K562 (cell line): ENCODE measurements at regions not wholly inside any gene's neighbourhood (a gene's known extent, or its start where the extent isn't known, plus 50 kb on each side); places are given as distances from the start of the nearest gene placed in this dataset.

Experiments used
- ATAC-seq: fragments of 200-7000 bp; cut with Tn5 transposase; 3 replicates; pipeline ENCODE4 v1.9.1; 2020; ENCODE audit warnings: moderate library complexity
- BruUV-seq: library from RNA; stranded (reverse); fragments of 400-500 nt; replicated peaks from 2 replicates; lab custom pipeline; 2021; lab: Mats Ljungman, UMichigan
- CTCF ChIA-PET: fragments of 300-600 bp; formaldehyde crosslinking; extraction: SDS; loops from one replicate; lab custom pipeline; 2021; ENCODE audit warnings: low intra/inter-chr PET ratio; lab: Yijun Ruan, JAX
- POLR2A ChIA-PET: fragments of 300-600, 350-650 bp; sonication (Branson Sonifier 250); formaldehyde crosslinking; extraction: SDS; loops from one replicate; lab custom pipeline; 2021; ENCODE audit warnings: antibody characterized with exemption, inconsistent platforms; lab: Yijun Ruan, JAX
- DNase-seq, 4 experiments: peaks; one replicate each; pipeline versions ENCODE4 v3.0.0 to v3.0.0-alpha.2; 2011 to 2018; ENCODE audit warnings: low spot score in 3 of 4, mixed read lengths in 3 of 4; ENCODE audit errors: extremely low read depth in 1 of 4
- FAIRE-seq: peaks from 2 replicates; lab custom pipeline; 2011; peaks lifted over from hg19 to GRCh38; lab: Jason Lieb, UNC
- H2AFZ ChIP-seq: 2 replicates; pipeline ENCODE4 v1.6.0; 2011; ENCODE audit warnings: low read depth, low read length, control low read depth, inconsistent platforms
- H3K27ac ChIP-seq: fragments of 200-600 bp; 3 replicates; pipeline ENCODE4 v1.8.0; 2011; ENCODE audit warnings: low read depth, mild to moderate bottlenecking, control low read depth, inconsistent platforms, low read length, moderate library complexity, mixed read lengths; ENCODE audit errors: extremely low read depth
- H3K27me3 ChIP-seq, 2 experiments: fragments of 300-600 bp in 1 of 2; 2 replicates in 1 of 2; 3 replicates in 1 of 2; pipeline versions ENCODE4 v1.6.0 to v1.8.0; 2011; ENCODE audit warnings: inconsistent platforms in 2 of 2, low read length in 2 of 2, mild to moderate bottlenecking in 1 of 2, mixed read lengths in 1 of 2, moderate library complexity in 1 of 2; ENCODE audit not compliant: control insufficient read depth in 2 of 2, insufficient read depth in 2 of 2
- H3K36me3 ChIP-seq: fragments of 300-600 bp; 3 replicates; pipeline ENCODE4 v1.8.0; 2011; ENCODE audit warnings: mild to moderate bottlenecking, low read length, inconsistent platforms; ENCODE audit not compliant: control insufficient read depth, insufficient read depth
- H3K4me1 ChIP-seq, 2 experiments: fragments of 200-600 bp in 1 of 2; replicated peaks in 1 of 2; 2 replicates in 1 of 2; 3 replicates in 1 of 2; pipeline versions ENCODE4 v1.5.1 to v1.8.0; 2011; ENCODE audit warnings: inconsistent platforms in 2 of 2, low read length in 2 of 2, mild to moderate bottlenecking in 1 of 2, mixed read lengths in 1 of 2, moderate library complexity in 1 of 2; ENCODE audit not compliant: control insufficient read depth in 2 of 2, insufficient read depth in 2 of 2
- H3K4me2 ChIP-seq: 2 replicates; pipeline ENCODE4 v1.6.1; 2011; ENCODE audit warnings: low read length, control low read depth, inconsistent platforms, mixed read lengths; ENCODE audit not compliant: insufficient read depth
- H3K4me3 ChIP-seq: fragments of 200-600 bp; sonication (generic), shearing (Covaris generic); 2 replicates; pipeline ENCODE4 v1.5.1; 2016; ENCODE audit warnings: control low read depth, inconsistent platforms
- H3K79me2 ChIP-seq: fragments of 200-600 bp; 3 replicates; pipeline ENCODE4 v1.8.0; 2011; ENCODE audit warnings: low read length, inconsistent platforms; ENCODE audit not compliant: control insufficient read depth, insufficient read depth
- H3K9ac ChIP-seq, 2 experiments: 2 replicates each; pipeline versions ENCODE4 v1.6.0 to v1.6.1; 2011; ENCODE audit warnings: low read depth in 2 of 2, low read length in 2 of 2, control low read depth in 1 of 2, inconsistent platforms in 1 of 2, mild to moderate bottlenecking in 1 of 2, mixed read lengths in 1 of 2; ENCODE audit not compliant: insufficient read depth in 1 of 2
- H3K9me1 ChIP-seq: one replicate; pipeline ENCODE4 v1.6.0; 2011; ENCODE audit warnings: inconsistent platforms, mild to moderate bottlenecking, low read length, moderate library complexity; ENCODE audit not compliant: control insufficient read depth, insufficient read depth
- H3K9me3 ChIP-seq: replicated peaks from 2 replicates; pipeline ENCODE4 v1.5.1; 2011; ENCODE audit warnings: low read depth, low read length, inconsistent platforms; ENCODE audit not compliant: control insufficient read depth, insufficient read depth
- H4K20me1 ChIP-seq: replicated peaks from 2 replicates; pipeline ENCODE4 v1.6.1; 2011; ENCODE audit warnings: low read length, inconsistent platforms, mixed read lengths; ENCODE audit not compliant: control insufficient read depth, insufficient read depth
- CREB3 ChIP-seq: fragments of 450-650 bp; conservative IDR thresholded peaks from 2 replicates; pipeline ENCODE4 v1.6.1; 2016; ENCODE audit warnings: missing genetic modification characterization, low read depth, mild to moderate bottlenecking, missing compliant biosample characterization, moderate library complexity
- CSDE1 ChIP-seq, 2 experiments: fragments of 450-650 bp; IDR thresholded peaks; 2 replicates each; pipeline ENCODE4 v1.6.1; 2016; ENCODE audit warnings: mild to moderate bottlenecking in 1 of 2
- DMBX1 ChIP-seq: fragments of 250-450 bp; sonication (Bioruptor Pico); IDR thresholded peaks from 2 replicates; pipeline ENCODE4 v1.8.0; 2022; ENCODE audit warnings: inconsistent platforms, mild to moderate bottlenecking, moderate library complexity, borderline replicate concordance
- DPF2 ChIP-seq: fragments of 450-650 bp; IDR thresholded peaks from 2 replicates; pipeline ENCODE4 v1.6.1; 2016
- ESRRB ChIP-seq: fragments of 250-450 bp; sonication (Bioruptor Pico); IDR thresholded peaks from 2 replicates; pipeline ENCODE4 v1.5.0; 2020; ENCODE audit warnings: mild to moderate bottlenecking, moderate library complexity, borderline replicate concordance
- EWSR1 ChIP-seq: fragments of 450-650 bp; IDR thresholded peaks from 2 replicates; pipeline ENCODE4 v1.6.1; 2018; ENCODE audit warnings: borderline replicate concordance, mild to moderate bottlenecking, low read depth, moderate library complexity; ENCODE audit not compliant: partially characterized antibody
- GABPA ChIP-seq: fragments of 200-800 bp; sonication (Bioruptor generic); conservative IDR thresholded peaks from 2 replicates; pipeline ENCODE4 v1.6.1; 2016; ENCODE audit warnings: low read depth, missing genetic modification characterization, missing compliant biosample characterization
- MAZ ChIP-seq, 2 experiments: fragments of 450-650 bp in 1 of 2; sonication (generic) in 1 of 2; formaldehyde crosslinking; IDR thresholded peaks in 1 of 2; conservative IDR thresholded peaks in 1 of 2; 2 replicates each; pipeline versions ENCODE4 v1.4.0 to v1.5.0; 2020; ENCODE audit warnings: mild to moderate bottlenecking in 1 of 2, missing genetic modification reagents in 1 of 2
- SAFB ChIP-seq: fragments of 200-400 bp; formaldehyde crosslinking; IDR thresholded peaks from 2 replicates; pipeline ENCODE4 v1.6.1; 2017; ENCODE audit warnings: low read depth, low read length, borderline replicate concordance
- TFAM ChIP-seq: fragments of 250-450 bp; sonication (Bioruptor Pico); conservative IDR thresholded peaks from 2 replicates; pipeline ENCODE4 v1.5.0; 2021; ENCODE audit warnings: mild to moderate bottlenecking, moderate library complexity
- TOE1 ChIP-seq, 2 experiments: fragments of 450-650 bp in 1 of 2; sonication (generic) in 1 of 2; formaldehyde crosslinking in 1 of 2; IDR thresholded peaks; 2 replicates each; pipeline versions ENCODE4 v1.7.1 to v1.8.0; 2016 to 2022; ENCODE audit warnings: borderline replicate concordance in 2 of 2, mild to moderate bottlenecking in 2 of 2, antibody characterized with exemption in 1 of 2, inconsistent platforms in 1 of 2, low read depth in 1 of 2, missing genetic modification reagents in 1 of 2, moderate library complexity in 1 of 2
- XRCC5 ChIP-seq: fragments of 200-400 bp; formaldehyde crosslinking; IDR thresholded peaks from 2 replicates; pipeline ENCODE4 v1.6.1; 2017; ENCODE audit warnings: low read depth, mild to moderate bottlenecking, low read length
- ZNF561 ChIP-seq: fragments of 450-650 bp; formaldehyde crosslinking; conservative IDR thresholded peaks from 2 replicates; pipeline ENCODE4 v1.4.0; 2020; ENCODE audit warnings: mild to moderate bottlenecking, moderate library complexity
- WGBS: fragments of 100-300 bp; shearing (Covaris generic); methylation state at CpG from one replicate; pipeline ENCODE4 v1.1.6; 2016; ENCODE audit warnings: low coverage, mixed read lengths; ENCODE audit not compliant: insufficient coverage; ENCODE audit errors: missing lambda C conversion rate; 5-methylcytosine and 5-hydroxymethylcytosine counted together
- in situ Hi-C: fragments of 300-500 bp; cut with MboI; formaldehyde crosslinking; loops from 4 replicates; pipeline ENCODE4 v1.15.0; 2018; ENCODE audit warnings: inconsistent platforms, mixed read lengths
- intact Hi-C: fragments of 100-400 bp; cut with micrococcal nuclease; formaldehyde crosslinking; loops from 2 replicates; pipeline ENCODE4 v1.14.2; 2022
- TF ChIP-seq, protein P1 (sequence below): fragments of 200-800 bp; sonication (Bioruptor generic); IDR thresholded peaks from 2 replicates; pipeline ENCODE4 v1.6.1; 2017; ENCODE audit warnings: missing genetic modification characterization, missing compliant biosample characterization

GRCh38 chr4:17153572-17153971 lies 255.1 kb upstream of the LDB2 start (continued):
- TF ChIP-seq EWSR1, result no peak

DNA sequence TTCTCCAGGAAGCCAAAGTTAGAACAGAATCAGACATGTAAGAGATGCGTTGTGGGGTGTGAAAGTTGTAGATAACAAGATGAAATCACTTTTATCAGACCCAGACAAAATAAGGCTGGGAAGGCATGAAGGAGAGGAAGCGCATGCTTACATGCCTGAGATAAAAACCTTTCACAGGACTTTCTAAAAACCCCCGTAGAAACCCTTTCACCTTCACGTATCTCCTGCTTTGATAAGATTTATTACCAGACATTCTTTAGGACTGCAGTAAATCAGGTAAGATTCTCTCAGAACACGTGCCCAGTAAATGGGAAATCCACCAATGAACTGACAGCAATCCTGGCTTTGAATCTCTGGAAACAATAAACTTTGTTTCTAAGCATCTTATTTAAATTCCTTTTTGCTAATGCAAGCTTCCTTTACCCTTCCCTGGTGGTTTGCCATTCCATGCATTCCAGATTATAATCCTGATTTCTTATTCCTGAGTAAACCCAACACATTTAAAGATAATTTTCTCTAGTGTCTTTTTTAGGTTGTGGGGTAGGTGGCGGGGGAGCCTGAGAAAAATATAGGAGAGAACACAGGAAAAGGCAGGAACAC lies 254.6 kb upstream of the LDB2 start:
- no peaks in the 10 kb centered on the region for H3K4me1 ChIP-seq
- ChIA-PET POLR2A (no interaction called here), CTCF (no interaction called here)
- H3K27me3 ChIP-seq, result no peaks in the 10 kb centered on the region
- FAIRE-seq, result no peak
- H3K9me3 ChIP-seq, result no peaks in the 10 kb centered on the region
- no peak overlapping the region for H3K4me2 ChIP-seq
- no peak for ATAC-seq
- no TSS peak for BruUV-seq
- no peaks in the 10 kb centered on the region for H3K9me1 ChIP-seq
- no peaks in the 10 kb centered on the region for H3K36me3 ChIP-seq
- no peak overlapping the region for H2AFZ ChIP-seq
- intact Hi-C loops (no loop called here), in situ Hi-C loops (no loop called here)
- no peaks in the 10 kb centered on the region for H4K20me1 ChIP-seq
- no peak overlapping the region for H3K9ac ChIP-seq
- no peak for DNase-seq
- no peaks in the 10 kb centered on the region for H3K79me2 ChIP-seq
- 0% methylated on average over 6 of the region's 6 CpGs for WGBS
- no peak overlapping the region for H3K4me3 ChIP-seq
- no peak overlapping the region for H3K27ac ChIP-seq
- TF ChIP-seq CREB3 (tag) (no peak), ESRRB (CRISPR knock-in tag) (no peak), TFAM (CRISPR knock-in tag) (no peak), EWSR1 (no peak), GABPA (tag) (no peak), SAFB (no peak), TOE1 (IDR thresholded peaks at IDR 0.05; ENCODE audit: borderline replicate concordance) (no peak), TOE1 (CRISPR knock-in tag; IDR thresholded peaks at IDR 0.05; ENCODE audit: borderline replicate concordance, low read depth) (no peak), CSDE1 (IDR thresholded peaks at IDR 0.05) (no peak), DMBX1 (no peak), XRCC5 (no peak), DPF2 (no peak), MAZ (CRISPR knock-in tag; conservative IDR thresholded peaks at IDR 0.05 in 1 of 2, IDR thresholded peaks at IDR 0.05 in 1 of 2) (no peak), ZNF561 (no peak)
- TF ChIP-seq, protein P1, sequence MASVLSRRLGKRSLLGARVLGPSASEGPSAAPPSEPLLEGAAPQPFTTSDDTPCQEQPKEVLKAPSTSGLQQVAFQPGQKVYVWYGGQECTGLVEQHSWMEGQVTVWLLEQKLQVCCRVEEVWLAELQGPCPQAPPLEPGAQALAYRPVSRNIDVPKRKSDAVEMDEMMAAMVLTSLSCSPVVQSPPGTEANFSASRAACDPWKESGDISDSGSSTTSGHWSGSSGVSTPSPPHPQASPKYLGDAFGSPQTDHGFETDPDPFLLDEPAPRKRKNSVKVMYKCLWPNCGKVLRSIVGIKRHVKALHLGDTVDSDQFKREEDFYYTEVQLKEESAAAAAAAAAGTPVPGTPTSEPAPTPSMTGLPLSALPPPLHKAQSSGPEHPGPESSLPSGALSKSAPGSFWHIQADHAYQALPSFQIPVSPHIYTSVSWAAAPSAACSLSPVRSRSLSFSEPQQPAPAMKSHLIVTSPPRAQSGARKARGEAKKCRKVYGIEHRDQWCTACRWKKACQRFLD, result no peak
